Brain microvascular endothelial cell (primary cell): ENCODE measurements at regions not wholly inside any gene's neighbourhood (a gene's known extent, or its start where the extent isn't known, plus 50 kb on each side); places are given as distances from the start of the nearest gene placed in this dataset.

Experiments used
- DNase-seq: peaks from one replicate; pipeline ENCODE4 v3.0.0-alpha.2; 2020
- H3K27ac ChIP-seq: fragments of 250-450 bp; sonication (Bioruptor Pico); 2 replicates; pipeline ENCODE4 v1.5.1; 2020; ENCODE audit warnings: mild to moderate bottlenecking, moderate library complexity
- H3K27me3 ChIP-seq: fragments of 250-450 bp; sonication (Bioruptor Pico); replicated peaks from 2 replicates; pipeline ENCODE4 v1.5.1; 2020; ENCODE audit warnings: mild to moderate bottlenecking
- H3K36me3 ChIP-seq: fragments of 250-450 bp; sonication (Bioruptor Pico); replicated peaks from 2 replicates; pipeline ENCODE4 v1.5.1; 2020; ENCODE audit warnings: mild to moderate bottlenecking
- H3K4me3 ChIP-seq: 2 replicates; pipeline ENCODE4 v1.5.1; 2011; ENCODE audit warnings: low read depth, mild to moderate bottlenecking, control low read depth, low read length, moderate library complexity
- in situ Hi-C: cut with HindIII; loops from 2 replicates; pipeline ENCODE4 v1.10.0; 2017; ENCODE audit warnings: low sequenced_read_pairs, low pct_ligation_motif_present
- TF ChIP-seq, protein P1 (sequence below): IDR thresholded peaks from 2 replicates; pipeline ENCODE4 v1.5.1; 2011; ENCODE audit warnings: low read depth, mild to moderate bottlenecking, moderate library complexity, low read length, control low read depth, inconsistent platforms; ENCODE audit errors: missing control alignments

DNA sequence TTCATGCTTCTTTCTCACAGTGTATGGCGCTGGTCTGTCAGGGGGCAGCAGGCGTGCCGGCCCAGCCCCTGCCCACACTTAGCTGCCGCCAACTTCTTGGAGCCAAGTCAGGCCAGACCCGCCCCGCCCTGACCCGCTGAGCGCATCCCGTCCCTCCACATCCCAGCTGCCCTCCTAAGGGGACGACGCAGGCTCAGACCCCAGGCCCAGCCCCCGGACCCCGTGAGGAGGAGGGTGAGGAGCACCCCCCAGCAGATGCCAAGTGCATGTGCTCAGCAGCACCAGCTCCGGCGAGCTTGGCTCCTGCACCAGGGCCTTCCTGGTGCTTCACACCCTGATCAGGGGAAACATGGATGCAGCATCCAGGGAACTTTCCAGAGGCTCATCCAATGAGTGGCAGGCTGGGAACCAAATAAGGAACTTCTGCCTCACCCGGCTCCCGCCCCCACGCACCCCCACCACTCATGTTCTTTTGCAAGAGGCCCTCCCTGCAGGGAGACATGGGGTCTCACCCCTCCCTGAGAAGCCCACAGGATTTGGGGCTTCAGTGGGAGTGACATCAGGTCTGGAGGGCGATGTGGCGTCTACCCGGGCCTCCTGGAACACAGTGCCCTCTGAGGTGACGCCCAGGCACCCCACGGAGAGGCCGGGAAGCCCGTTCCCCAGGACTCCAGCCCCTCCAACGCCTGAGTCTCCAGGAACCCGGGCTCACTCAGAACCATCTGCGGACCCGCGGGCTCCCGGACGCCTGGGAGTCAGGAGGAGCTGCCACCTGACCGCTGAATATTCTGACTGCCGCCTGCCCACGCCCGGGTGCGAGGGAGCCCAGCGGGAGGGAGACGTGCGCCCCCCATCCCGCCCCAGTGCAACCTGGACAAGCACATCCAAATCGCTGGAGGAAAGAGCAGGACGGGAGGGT lies 70.0 kb upstream of the GALNT9 start:
- Histone ChIP-seq H3K27me3 (peaks cover 33% of the 10 kb centered on the region), H3K36me3 (no peaks in the 10 kb centered on the region), H3K27ac (no peak overlapping the region), H3K4me3 (no peak overlapping the region)
- TF ChIP-seq, protein P1, sequence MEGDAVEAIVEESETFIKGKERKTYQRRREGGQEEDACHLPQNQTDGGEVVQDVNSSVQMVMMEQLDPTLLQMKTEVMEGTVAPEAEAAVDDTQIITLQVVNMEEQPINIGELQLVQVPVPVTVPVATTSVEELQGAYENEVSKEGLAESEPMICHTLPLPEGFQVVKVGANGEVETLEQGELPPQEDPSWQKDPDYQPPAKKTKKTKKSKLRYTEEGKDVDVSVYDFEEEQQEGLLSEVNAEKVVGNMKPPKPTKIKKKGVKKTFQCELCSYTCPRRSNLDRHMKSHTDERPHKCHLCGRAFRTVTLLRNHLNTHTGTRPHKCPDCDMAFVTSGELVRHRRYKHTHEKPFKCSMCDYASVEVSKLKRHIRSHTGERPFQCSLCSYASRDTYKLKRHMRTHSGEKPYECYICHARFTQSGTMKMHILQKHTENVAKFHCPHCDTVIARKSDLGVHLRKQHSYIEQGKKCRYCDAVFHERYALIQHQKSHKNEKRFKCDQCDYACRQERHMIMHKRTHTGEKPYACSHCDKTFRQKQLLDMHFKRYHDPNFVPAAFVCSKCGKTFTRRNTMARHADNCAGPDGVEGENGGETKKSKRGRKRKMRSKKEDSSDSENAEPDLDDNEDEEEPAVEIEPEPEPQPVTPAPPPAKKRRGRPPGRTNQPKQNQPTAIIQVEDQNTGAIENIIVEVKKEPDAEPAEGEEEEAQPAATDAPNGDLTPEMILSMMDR, result no peak
- in situ Hi-C loops, result no loop called here
- no peak for DNase-seq

DNA sequence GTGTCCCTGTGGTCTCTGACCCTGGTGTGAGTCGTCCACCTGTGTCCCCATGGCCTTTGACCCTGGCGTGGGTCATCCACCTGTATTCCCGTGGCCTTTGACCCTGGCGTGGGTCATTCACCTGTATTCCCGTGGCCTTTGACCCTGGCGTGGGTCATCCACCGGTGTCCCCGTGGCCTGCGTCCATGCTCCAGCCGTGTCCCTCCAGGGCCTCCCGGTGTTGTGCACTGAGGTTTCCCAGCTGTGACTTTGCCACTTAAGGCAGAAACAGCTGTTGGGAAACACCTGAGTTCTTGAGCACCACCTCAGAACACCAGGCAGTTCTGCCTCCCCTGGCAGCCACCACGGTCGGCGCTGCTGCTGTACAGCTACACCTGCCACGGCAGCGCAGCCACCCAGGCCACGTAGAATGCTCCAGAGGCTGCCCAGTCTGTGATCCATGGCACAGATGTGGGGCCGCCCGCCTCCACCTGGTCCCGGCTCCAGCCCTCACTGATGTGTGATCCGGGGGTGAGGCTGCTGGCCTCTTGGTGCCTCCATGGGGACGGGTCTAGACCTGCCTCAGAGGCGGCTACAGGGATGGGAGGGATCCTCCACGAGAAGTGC lies 69.1 kb upstream of the GALNT9 start:
- DNase-seq, result no peak
- in situ Hi-C loops, result no loop called here
- Histone ChIP-seq H3K27ac (no peak overlapping the region), H3K27me3 (peaks cover 32% of the 10 kb centered on the region), H3K4me3 (no peak overlapping the region), H3K36me3 (no peaks in the 10 kb centered on the region)
- TF ChIP-seq, protein P1, result no peak

DNA sequence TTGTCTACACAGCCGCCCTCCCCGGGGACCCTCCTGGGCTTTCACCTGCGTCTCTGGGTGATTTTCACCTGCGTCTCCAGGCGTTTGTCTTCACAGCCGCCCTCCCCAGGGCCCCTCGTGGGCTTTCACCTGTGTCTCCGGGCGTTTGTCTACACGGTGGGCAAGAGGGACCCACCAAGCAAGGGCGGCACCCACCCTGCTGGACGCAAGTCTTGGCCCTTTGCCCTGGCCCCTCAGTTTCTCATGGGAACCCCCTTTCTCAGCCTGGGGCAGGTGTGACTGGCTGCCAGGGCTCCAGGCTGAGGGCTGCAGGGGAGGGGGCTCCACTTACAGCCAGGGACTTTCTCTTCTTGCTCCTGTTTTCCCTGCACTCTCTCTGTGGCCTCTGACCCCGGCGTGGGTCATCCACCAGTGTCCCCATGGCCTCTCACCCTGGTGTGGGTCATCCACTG lies 68.6 kb upstream of the GALNT9 start:
- TF ChIP-seq, protein P1, result no peak
- peaks cover 26% of the 10 kb centered on the region for H3K27me3 ChIP-seq
- DNase-seq, result no peak
- H3K36me3 ChIP-seq, result no peaks in the 10 kb centered on the region
- H3K4me3 ChIP-seq, result no peak overlapping the region
- no peak overlapping the region for H3K27ac ChIP-seq
- in situ Hi-C loops, result no loop called here

DNA sequence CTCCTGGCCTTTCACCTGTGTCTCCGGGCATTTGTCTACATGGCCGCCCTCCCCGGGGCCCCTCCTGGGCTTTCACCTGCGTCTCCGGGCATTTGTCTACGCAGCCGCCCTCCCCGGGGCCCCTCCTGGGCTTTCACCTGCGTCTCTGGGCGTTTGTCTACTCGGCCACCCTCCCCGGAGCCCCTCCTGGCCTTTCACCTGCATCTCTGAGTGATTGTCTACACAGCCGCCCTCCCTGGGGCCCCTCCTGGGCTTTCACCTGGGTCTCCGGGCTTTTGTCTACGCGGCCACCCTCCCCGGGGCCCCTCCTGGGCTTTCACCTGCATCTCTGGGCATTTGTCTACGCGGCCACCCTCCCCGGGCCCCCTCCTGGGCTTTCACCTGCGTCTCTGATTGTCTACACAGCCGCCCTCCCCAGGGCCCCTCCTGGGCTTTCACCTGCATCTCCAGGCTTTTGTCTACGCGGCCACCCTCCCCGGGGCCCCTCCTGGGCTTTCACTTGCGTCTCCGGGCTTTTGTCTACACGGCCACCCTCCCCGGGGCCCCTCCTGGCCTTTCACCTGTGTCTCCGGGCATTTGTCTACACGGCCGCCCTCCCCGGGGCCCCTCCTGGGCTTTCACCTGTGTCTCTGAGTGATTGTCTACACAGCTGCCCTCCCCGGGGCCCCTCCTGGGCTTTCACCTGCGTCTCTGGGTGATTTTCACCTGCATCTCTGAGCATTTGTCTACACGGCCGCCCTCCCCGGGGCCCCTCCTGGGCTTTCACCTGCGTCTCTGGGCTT lies 68.0 kb upstream of the GALNT9 start:
- TF ChIP-seq, protein P1, result no peak
- H3K27me3 ChIP-seq, result peaks cover 23% of the 10 kb centered on the region

DNA sequence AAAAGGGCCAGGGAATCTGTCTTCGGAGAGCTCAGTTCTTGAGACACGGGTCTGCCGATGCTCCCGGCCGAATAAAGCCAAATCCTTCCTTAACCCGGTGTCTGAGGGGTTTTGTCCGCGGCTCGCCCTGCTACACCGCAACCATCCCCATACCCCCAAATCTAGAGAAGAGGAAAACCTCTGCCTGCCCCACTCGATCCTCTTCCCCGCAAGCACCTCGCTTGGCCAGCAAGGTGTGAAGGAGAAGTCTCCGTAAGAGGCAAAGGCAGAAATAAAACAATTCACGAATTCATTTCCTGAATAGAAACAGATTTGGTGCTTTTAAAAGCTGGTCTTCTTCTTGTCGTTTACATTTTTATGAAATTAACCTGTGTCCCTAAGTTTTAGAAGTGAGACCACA lies 67.3 kb upstream of the GALNT9 start:
- H3K36me3 ChIP-seq, result no peaks in the 10 kb centered on the region
- in situ Hi-C loops, result no loop called here
- no peak overlapping the region for H3K4me3 ChIP-seq
- H3K27me3 ChIP-seq, result peaks cover 23% of the 10 kb centered on the region
- TF ChIP-seq, protein P1, result no peak
- H3K27ac ChIP-seq, result no peak overlapping the region
- no peak for DNase-seq

More for the DNA sequence above, 68.0 kb upstream of the GALNT9 start:
- in situ Hi-C loops, result no loop called here
- DNase-seq, result no peak
- no peak overlapping the region for H3K27ac ChIP-seq
- H3K4me3 ChIP-seq, result no peak overlapping the region
- H3K36me3 ChIP-seq, result no peaks in the 10 kb centered on the region
